Ureter (tissue), 1 donor: ENCODE measurements at regions not wholly inside any gene's neighbourhood (a gene's known extent, or its start where the extent isn't known, plus 50 kb on each side); places are given as distances from the start of the nearest gene placed in this dataset.

Experiments
- DNase-seq: peaks from one replicate; pipeline ENCODE4 v3.0.0-alpha.2; 2020; ENCODE audit warnings: low spot score
- donor health status: DM: yes; HTN: yes; CAD: no.

DNA sequence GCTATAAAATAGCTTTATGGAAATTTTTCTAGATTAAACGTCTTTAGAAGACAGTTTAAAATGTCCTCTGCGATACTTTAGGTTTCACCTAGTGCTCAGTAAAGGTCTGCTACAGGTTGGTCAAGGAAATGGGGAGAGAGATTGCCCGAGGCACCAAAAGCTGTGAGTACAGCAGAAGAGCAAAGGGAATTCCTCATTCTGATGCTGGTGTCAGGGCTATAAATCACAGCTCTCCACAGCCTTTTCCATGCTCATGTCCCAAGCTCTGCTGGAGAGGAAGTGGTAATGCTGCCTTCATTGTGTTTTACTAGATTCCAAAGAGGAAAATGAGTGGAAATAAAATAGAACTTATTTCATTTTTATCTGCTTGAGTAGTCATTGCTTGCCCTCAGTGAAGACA, 2060.4 kb downstream of the ARAP2 start:
- no peak for DNase-seq

DNA sequence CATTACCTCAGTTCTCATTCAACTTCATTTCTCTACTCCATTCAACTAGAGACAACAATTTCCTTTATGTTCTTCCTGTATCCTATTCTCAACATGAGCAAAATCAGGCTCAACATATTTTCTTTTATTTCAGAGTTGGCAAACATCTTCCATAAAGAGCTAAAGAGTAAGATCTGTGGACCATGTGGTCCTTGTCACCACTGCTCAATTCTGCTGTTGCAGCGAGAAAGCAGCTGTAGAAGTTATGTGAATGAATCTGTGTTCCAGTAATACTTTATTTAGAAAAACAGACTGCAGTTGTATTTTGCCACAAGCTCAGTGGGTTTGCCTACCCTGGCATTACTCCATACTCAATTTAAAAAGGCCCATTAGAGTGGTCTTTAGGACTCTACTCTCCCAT, 2057.3 kb downstream of the ARAP2 start:
- DNase-seq: no peak

DNA sequence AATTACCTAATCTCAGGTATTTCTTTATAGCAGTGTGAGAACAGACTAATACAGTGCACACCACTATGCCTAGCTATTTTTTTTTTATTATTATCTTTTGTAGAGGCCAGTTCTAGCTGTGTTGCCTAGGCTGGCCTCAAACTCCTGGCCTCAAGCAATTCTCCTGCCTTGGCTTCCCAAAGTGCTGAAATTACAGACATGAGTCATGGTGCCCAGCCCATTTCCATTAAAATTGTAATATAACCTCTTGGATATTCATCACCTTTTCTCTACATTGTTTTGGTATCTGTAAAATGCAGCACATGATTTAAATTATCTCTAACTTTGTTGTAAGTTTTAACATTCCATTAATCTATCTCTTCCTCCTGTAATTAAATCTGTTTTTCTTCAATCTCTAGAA, 2052.9 kb downstream of the ARAP2 start:
- DNase-seq: no peak

DNA sequence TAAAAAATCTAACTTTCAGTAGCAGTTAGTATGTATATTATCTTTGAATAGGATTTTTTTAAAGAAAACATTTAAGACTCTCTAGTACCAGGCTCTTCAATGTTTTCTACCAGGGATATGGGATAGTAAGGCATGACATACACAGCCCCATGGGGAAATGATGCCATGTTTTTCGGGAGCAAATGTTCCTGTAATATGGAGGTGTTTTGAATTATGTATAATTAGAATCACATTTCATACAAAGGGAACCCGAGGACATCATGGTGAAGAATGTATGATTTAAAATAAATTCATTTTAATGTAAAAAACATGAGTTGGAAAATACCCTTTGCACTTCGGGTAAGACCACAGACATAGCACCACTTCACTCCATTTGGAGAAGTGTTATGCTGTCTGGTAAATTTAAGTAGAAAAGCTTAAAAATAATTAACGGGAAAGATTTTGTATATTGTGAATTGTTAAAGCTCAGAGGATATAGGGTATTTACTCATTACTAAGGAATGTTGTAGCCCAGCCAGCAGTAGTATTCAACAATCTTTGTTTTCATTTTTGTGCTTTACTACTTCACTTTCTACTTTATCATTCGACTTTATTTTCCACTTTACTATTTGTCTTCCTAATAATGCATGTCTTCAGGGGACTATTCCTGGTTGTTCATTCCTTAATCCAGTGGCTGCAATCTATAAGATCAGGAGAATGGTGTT, 2050.7 kb downstream of the ARAP2 start:
- DNase-seq: no peak

DNA sequence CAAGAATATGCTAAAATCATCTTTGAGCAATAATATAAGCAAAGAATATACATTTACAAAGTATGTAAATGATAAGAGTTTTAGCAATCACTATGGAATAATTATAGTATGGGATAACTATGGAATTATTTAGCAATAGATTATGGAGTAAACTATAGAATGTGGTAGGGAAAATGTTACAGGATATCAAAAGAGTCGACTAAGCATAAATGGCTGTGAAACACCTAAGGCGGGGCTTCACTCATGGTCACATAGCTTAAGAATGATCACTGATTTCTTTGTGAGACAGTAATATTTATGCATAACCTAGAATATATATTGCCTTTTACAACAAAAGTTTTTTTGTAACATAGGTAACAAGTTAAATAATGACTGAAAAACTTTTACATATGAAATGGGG, 2049.7 kb downstream of the ARAP2 start:
- DNase-seq: no peak

DNA sequence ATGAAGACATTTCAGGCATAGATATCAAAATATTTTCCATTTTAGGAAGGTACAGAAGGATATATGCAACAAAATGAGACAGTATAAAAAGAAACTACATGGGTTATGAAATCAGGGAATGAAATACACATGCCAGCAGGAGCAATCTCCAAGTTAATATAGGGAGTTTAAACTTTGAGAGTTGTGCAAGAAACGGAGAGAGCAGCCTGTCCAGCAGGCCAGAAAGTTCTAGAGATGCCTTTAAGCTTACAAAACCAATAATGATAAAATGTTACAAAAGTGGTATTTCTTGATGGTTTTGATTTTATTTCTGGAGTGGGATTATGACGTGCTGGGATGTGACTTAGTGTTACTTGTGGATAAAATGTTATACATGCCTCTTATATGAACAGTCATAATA, 2047.9 kb downstream of the ARAP2 start:
- no peak for DNase-seq

DNA sequence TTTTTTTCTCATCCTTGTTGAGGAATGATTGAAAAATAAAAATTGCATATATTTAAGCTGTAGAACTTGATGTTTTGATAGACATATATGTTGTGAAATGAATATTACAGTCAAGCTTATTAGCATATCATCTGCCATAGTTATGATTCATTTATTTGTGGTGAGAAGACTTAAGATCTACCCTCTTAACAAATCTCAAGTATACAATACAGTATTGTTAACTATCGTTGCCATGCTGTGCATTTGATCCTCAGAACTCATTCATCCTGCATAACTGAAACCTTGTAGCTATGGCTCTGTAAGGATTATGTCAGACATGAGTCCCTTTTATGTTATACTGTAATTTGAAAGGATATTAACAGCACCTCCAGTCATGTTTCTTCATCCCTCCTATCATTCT, 2045.3 kb downstream of the ARAP2 start:
- no peak for DNase-seq

DNA sequence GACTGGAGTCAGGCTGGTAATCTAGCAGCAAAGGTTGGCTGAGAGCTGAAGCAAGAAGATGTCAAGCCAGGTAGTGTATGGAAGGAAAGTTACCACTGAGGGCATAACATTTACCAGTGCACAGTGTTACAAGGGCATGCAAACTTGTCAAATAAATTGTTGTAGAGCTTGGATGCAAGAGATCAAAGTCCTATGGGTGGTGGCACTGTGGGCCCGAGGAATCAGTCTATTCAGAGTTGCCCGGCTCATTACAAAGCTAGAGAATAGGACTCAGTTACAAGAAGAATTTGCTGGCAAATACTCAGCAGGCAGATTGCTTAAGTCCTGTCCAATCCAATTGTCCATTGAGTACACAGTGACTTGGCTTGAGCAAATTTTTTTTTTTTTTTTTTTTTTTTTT, 2043.8 kb downstream of the ARAP2 start:
- no peak for DNase-seq

DNA sequence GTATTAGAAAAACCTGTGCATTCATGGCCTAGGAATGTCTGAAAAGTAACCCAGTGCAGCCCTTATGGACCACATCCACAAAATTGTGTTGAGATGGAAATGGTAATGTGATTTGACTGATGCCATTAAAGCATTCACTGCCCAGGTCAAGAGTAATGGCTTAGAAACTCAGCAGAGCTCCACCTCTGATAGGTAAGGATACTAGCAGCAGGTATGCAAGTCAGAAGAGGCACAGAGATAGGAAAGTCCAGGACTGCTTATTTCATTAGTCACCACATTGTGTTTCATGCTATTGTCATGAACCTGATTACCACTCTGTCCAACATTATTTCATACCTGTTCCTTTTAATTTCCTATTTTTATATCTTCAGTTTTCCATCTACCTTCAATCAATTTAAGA, 2042.2 kb downstream of the ARAP2 start:
- no peak for DNase-seq

DNA sequence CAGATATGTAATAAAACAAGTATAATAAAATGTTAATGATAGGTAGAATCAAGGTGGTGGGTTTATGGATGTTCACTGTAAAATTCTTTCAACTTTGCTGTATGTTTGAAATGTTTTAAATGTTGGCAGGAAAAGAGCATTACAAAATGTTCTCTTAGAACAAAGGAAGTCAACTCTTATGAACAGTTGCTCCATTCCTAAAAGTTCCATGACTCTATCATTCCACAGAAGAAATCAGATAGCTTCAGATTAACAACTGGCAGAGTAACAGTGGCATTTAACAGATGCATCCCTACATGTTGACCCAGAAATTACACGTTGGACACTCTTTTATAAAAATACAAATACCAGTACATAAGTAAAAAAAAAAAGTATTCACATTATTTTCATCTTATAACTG, 2023.7 kb downstream of the ARAP2 start:
- DNase-seq: no peak

DNA sequence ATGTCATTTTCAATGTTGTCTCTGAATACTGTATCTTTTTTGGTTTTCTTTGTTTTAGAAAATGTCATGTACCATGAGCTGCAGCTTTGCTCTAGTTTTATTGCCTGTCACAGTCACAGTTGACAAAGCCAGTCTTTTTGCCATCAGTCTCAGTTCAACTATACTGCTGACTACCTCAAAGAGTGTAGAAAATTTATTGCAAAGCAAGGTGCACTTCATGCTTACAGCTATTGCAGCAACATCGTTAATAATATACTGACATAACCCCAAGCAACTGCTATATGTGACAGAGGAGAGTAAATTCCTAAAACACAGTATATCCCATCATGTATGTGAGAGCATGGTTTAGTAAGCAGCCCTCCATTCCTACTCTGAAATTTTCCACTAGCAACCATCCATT, 2022.3 kb downstream of the ARAP2 start:
- DNase-seq: no peak

DNA sequence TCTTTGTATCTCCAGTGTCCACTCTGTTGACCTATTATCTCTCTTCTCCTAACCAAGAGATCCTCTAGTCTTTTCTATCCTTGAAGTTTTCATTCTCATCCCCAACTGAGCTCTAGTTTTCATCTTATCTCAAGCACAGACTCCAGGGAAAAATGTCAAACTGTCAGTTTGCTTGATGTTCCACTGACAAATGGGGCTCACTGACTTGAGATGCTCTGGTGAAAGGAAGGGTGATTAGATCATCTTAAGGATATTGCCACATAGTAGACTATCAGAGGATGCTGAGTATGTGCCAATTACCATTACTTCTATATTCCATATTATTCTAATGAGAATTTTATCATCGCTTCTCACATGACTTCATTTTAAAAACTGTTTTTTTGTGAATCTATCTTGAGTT, 2008.2 kb downstream of the ARAP2 start:
- no peak for DNase-seq

DNA sequence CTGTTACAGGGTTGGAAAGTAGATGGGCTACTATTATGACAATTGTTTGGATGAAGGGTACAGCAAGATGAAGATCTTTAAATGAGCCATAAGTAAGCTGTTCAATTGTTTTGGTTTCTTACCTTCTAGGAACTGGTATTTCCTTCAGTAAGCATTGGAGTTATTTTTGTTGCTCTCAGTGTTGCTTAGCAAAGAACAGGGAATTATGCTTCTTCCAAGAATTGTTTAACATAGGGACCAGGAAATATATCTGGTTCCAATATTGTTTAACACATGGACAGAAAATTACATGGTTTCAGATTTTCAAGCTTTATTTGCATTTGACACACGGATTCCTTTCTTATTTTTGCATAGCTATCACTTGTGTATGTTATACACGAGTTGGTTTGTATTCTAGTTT, 1999.0 kb downstream of the ARAP2 start:
- no peak for DNase-seq

DNA sequence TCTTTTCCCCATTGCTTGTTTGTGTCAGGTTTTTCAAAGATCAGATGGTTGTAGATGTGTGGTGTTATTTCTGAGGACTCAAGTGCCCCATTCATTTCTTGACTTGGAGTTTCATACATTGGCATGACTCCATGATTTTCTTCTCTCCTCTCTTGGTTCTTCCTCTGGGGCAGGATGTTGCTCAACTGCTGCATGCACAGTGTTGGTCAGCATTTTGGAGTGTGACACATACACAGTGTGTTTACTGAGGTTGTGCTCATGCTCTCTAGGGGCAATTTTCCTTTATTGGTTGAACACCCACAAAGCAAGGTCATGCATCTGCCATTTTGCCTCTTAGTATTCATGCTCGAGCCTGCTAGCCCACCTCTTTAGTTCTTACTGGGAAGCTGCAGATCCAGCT, 1993.8 kb downstream of the ARAP2 start:
- no peak for DNase-seq

DNA sequence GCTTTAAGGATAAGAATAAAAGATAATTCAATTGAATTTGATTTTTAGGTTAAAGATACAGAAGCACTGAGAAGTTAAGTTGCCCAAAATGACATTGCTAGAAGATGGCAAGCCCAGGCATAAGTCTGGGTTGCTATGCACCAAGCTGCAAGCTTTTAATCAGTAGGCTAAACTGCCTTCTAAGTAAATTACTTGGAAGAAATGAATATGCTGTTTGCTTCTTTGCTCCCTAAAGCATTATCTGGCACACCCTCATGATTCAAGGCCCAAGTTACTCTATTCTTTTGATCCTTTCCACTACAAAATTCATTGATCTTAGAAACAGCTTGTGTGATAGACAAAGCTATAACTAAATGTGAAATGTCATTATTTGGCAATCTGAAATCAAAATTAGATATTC, 1991.1 kb downstream of the ARAP2 start:
- DNase-seq: no peak

DNA sequence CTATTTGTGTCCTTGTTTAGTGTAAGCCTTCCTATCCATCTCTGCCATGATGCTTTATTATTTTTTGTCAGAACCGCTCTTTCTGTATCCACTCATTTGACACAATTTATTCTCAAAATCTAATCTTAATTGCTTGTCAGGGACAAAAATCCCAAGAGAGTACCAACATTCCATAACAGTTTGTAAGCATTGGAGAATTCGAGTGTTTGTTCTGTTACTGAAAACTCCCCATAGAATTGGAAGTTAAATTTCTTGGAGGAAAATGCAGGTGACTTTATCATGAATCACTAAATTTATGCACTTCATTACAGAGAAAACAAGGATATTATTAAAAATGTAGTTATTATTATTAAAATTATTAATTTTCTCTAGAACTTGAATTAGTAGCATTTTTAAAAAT, 1986.1 kb downstream of the ARAP2 start:
- no peak for DNase-seq

DNA sequence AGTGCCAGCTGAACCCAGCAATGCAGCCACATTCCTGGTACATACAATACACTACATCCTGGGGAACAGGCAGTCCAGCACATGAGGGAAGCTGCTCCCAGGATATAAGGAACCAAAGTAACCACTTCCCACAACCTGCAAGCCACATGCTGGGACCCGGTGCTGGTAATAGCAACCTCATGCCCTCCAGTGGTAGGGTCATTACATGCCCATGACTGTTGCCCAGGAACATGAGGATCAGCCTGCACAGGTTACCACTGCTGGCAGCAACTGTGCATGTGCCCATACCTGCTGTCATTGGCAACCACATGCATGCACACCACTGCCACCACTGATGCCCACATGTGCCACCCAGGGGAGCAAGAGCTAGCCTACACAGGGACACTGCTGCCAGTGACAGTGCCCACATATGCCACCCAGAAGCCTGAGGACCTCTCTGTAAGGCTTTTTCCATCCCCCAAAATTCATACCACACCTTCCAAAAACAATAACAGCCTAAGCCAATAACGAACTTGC, 1982.5 kb downstream of the ARAP2 start:
- no peak for DNase-seq

DNA sequence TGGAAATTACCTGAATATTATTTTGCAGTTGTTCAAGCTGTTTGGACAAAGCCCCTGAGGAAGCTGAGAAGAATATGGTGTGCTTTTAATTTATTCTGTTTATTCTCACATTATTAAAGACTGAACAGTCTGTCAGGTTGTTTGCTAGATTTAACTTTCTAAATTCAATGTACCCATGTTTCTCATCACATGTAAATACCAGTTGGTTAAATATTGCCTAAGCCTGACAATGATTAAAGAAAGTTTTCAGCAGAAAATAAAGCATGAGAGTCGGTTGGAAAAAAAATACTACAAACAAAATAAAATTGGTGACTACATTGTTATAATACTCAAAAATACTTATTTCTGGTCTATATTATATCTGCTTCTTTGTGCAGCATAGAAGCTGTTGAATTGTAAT, 1974.7 kb downstream of the ARAP2 start:
- DNase-seq: no peak

DNA sequence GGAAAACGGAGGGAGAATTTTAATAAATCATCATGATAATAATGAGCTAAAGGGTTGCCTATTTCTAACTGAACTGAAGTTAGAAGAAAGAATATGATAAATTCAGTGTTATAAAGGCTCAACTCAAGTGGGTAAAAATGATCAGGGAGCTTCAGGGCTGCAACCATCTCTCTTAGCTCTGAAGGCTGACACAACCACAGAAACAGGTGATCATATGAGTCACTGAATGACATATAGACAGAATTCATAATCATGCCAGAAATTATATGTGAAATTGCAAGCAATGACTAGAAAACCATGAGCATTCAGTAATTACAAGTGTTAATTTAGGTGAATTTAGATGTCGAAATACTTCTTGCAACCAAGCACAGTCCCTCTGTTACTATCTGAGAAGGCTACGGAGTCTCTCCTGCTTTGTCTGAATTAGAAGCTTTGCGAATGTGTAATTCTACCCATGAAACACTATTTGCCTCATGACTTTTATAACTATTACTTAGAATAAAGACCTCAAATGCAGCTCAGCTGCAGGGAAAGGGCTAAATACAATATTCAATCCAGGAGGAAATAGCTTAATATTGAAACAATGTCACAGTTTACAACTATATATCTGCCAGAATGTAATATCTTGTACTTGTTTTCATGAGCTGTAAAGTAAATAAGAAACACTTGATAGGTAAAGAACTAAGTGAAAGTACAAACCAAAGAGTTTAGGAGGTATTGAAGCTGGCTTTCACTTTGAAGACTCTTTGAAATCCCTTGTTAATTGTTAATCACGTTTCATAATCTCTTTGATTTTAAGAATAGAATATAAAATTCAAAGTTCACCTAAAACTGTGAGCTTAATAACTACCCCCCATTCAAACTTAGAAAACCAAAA, 1972.6 kb downstream of the ARAP2 start:
- DNase-seq: no peak

DNA sequence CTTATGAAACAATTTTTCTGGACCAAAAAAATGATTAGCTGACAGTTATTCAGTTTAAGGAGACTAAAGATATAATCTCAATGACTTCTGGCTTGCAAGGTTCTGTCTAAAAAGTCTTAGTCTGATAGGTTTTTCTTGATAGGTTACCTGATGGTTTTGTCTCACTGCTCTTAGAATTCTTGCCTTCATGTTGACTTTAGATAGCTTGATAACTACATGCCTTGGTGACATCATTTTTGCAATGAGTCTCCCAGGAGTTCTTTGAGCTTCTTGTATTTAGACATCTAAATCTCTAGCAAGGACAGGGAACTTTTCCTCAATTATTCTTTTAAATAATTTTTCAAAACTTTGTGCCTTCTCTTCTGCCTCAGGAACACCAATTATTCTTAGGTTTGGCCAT, 1965.3 kb downstream of the ARAP2 start:
- DNase-seq: no peak

DNA sequence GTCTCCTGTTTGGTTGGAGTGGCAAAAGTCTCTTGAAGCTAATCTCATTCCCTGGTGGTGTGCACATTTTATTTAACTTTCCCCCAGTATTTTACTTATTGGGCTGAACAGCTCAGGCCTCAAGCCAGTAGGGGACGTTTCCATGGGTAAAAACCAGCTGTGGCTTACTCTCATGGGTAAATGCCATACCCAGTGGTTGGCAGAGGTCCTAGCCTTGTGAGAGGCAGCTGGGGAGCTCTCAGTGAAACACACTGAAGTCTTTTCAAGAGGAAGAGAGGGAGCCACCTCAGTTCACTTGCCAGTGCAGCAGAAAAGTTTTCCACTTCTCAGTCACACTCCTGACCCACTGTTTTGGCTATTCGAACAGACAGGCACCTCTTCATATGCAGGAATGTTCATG, 1964.2 kb downstream of the ARAP2 start:
- no peak for DNase-seq

DNA sequence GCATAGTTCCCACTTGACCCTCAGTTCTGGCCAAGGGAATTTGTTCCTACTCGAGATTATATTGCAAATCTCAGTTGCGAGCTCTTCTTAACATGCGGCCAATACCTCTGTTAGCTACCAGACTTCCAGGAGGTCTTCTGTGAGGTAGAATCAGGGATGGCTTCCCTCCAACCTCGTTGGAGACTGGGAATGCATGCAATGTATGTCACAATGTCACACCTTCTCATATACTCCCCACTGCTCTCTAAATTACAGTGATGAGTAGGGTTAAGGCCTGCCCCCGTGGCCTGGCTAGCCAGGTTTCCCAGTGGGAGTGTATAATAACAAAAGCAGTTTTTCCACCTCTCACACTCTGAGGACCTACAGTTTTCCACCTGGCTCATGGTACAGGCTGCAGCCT, 1962.5 kb downstream of the ARAP2 start:
- no peak for DNase-seq

DNA sequence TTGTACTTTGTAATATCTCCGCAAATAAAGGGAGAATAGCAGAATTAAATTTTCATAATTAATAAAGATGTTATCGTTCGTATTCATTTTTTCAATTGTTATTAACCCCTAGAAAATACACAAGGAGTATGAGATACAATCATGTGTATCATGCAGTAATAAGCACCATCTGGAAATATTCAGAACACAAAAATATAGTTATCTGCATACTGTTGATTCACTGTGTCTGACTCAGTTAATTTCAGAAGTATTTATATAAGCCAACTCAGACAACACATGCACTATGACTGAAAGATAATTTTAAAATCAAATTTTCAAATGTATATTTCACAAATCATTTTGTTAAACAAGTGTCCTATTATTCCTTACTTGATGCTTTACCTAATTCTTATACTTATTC, 1954.8 kb downstream of the ARAP2 start:
- DNase-seq: no peak
